ENCODE measurements at regions not wholly inside any gene's neighbourhood (a gene's known extent, or its start where the extent isn't known, plus 50 kb on each side); places are given as distances from the start of the nearest gene placed in this dataset.

GRCh38 chr3:59388555-59389270, 338.9 kb upstream of the CFAP20DC start:
- no peak for TF ChIP-seq EZH2 (IDR thresholded peaks at IDR 0.05; ENCODE audit: borderline replicate concordance)
- no peak for TF ChIP-seq CTCF (IDR thresholded peaks at IDR 0.05; ENCODE audit: poor library complexity)

Data from hepatocyte (in vitro differentiated cells).